ENCODE measurements at regions not wholly inside any gene's neighbourhood (a gene's known extent, or its start where the extent isn't known, plus 50 kb on each side); places are given as distances from the start of the nearest gene placed in this dataset.

GRCh38 chr10:56596257-56596656, 235.2 kb upstream of the ZWINT start (continued):
- TF ChIP-seq ZBTB11 (CRISPR knock-in tag; IDR thresholded peaks at IDR 0.05) (no peak), MEF2A (IDR thresholded peaks at IDR 0.05; ENCODE audit: insufficient read depth, low read depth, low read length) (no peak), CBX3 (IDR thresholded peaks at IDR 0.05; ENCODE audit: borderline replicate concordance, low read depth) (no peak), ATF7 (IDR thresholded peaks at IDR 0.05; ENCODE audit: low read depth) (no peak), ELK1 (IDR thresholded peaks at IDR 0.05; ENCODE audit: low read depth, low read length) (no peak)

GRCh38 chr10:56593120-56593519, 232.1 kb upstream of the ZWINT start:
- no peaks in the 10 kb centered on the region for H3K4me1 ChIP-seq (ENCODE audit: control insufficient read depth, insufficient read depth, low read length)
- H3K9ac ChIP-seq (ENCODE audit: control insufficient read depth, insufficient read depth, low read length) = no peak overlapping the region
- H3K9me3 ChIP-seq (replicated peaks; ENCODE audit: control insufficient read depth, insufficient read depth, low read length) = no peaks in the 10 kb centered on the region
- FAIRE-seq (no peak), DNase-seq (ENCODE audit: low read depth, low spot score) (no peak), ATAC-seq (no peak)
- no peak overlapping the region for H2AFZ ChIP-seq (ENCODE audit: control insufficient read depth, low read depth, low read length)
- WGBS (ENCODE audit: insufficient coverage, insufficient replicate concordance, low lambda C conversion rate, missing lambda C conversion rate) = 0% methylated on average over 1 of the region's 1 CpG
- TF ChIP-seq IKZF2 (IDR thresholded peaks at IDR 0.05) (no peak), MEF2B (IDR thresholded peaks at IDR 0.05; ENCODE audit: partially characterized antibody, poor library complexity, severe bottlenecking) (no peak), ATF2 (IDR thresholded peaks at IDR 0.05; ENCODE audit: low read length) (no peak), EP300 (IDR thresholded peaks at IDR 0.05; ENCODE audit: borderline replicate concordance in 1 of 2, control insufficient read depth in 1 of 2, low read depth in 2 of 2, low read length in 2 of 2) (no peak), CHD1 (IDR thresholded peaks at IDR 0.05; ENCODE audit: low read depth, low read length) (no peak), ETV6 (conservative IDR thresholded peaks at IDR 0.05 in 1 of 2, IDR thresholded peaks at IDR 0.05 in 1 of 2; ENCODE audit: borderline replicate concordance in 1 of 2, low read depth in 1 of 2) (no peak), ZNF274 (IDR thresholded peaks at IDR 0.05; ENCODE audit: insufficient read depth, insufficient read length) (no peak)
- intact Hi-C loops (cut with micrococcal nuclease; ENCODE audit: unreplicated experiment) = no loop called here
- SMC1A ChIA-PET (ENCODE audit: uncharacterized antibody, unreplicated experiment) = no interaction called here
- CTCF ChIA-PET = no interaction called here
- H3K79me2 ChIP-seq (ENCODE audit: control insufficient read depth, insufficient read depth, low read length) = no peaks in the 10 kb centered on the region
- no peaks in the 10 kb centered on the region for H3K36me3 ChIP-seq (ENCODE audit: control insufficient read depth in 2 of 2, insufficient read depth in 2 of 2, low read length in 1 of 2)
- POLR2A ChIA-PET = no interaction called here
- no peaks in the 10 kb centered on the region for H3K27me3 ChIP-seq (replicated peaks in 1 of 2; ENCODE audit: control insufficient read depth in 2 of 2, insufficient read depth in 2 of 2, low read length in 1 of 2)
- H4K20me1 ChIP-seq (ENCODE audit: control insufficient read depth, insufficient read depth) = no peaks in the 10 kb centered on the region
- no peak overlapping the region for H3K4me3 ChIP-seq
- no TSS peak for BruUV-seq (replicated peaks)
- RAD21 ChIA-PET (ENCODE audit: unreplicated experiment) = no interaction called here
- in situ Hi-C loops (cut with MboI) = no loop called here
- H3K4me2 ChIP-seq (ENCODE audit: control insufficient read depth, insufficient read depth) = no peak overlapping the region
- no peak overlapping the region for H3K27ac ChIP-seq (ENCODE audit: control insufficient read depth, insufficient read depth)

All from GM12878 (cell line).